ENCODE measurements at regions not wholly inside any gene's neighbourhood (a gene's known extent, or its start where the extent isn't known, plus 50 kb on each side); places are given as distances from the start of the nearest gene placed in this dataset.
"Not testable (repeated sequence)": the region's sequence is repeated elsewhere in the genome, so short reads cannot be mapped to it uniquely, and the experiment has no call there.

GRCh38 chr3:103247459-103247858, 812.6 kb downstream of the ZPLD1 start:
- Mint-ChIP-seq H3K36me3 (ENCODE audit: insufficient read depth, unreplicated experiment) (no peaks in the 10 kb centered on the region), H3K4me1 (ENCODE audit: low read depth, unreplicated experiment) (no peaks in the 10 kb centered on the region), H3K4me3 (ENCODE audit: unreplicated experiment) (no peak overlapping the region), H3K27me3 (ENCODE audit: insufficient read depth, unreplicated experiment) (peaks cover 3% of the 10 kb centered on the region), H3K27ac (ENCODE audit: unreplicated experiment) (no peak overlapping the region), H3K9me3 (ENCODE audit: unreplicated experiment) (no peaks in the 10 kb centered on the region)
- Histone ChIP-seq H3K36me3 (ENCODE audit: control insufficient read depth, insufficient read depth, low read length) (no peaks in the 10 kb centered on the region), H3K9me3 (no peaks in the 10 kb centered on the region), H3K4me1 (no peaks in the 10 kb centered on the region), H3K27me3 (replicated peaks; ENCODE audit: control insufficient read depth, insufficient read depth, low read length) (no peaks in the 10 kb centered on the region), H3K4me3 (ENCODE audit: low read depth, low read length) (no peak overlapping the region)
- intact Hi-C loops (cut with micrococcal nuclease; ENCODE audit: unreplicated experiment) = no loop called here
- BruUV-seq (replicated peaks) = no TSS peak
- CTCF ChIA-PET = no interaction called here
- POLR2A ChIA-PET = no interaction called here
- no peak for TF ChIP-seq CTCF (IDR thresholded peaks at IDR 0.05; ENCODE audit: insufficient read depth in 1 of 2, low read depth in 1 of 2, low read length in 1 of 2, severe bottlenecking in 1 of 2, unreplicated experiment in 1 of 2)
- DNase-seq = no peak

- H3K4me1 Mint-ChIP-seq (ENCODE audit: low read depth, unreplicated experiment); H3K36me3 ChIP-seq (ENCODE audit: control insufficient read depth, insufficient read depth, low read length); BruUV-seq (replicated peaks); H3K36me3 Mint-ChIP-seq (ENCODE audit: insufficient read depth, unreplicated experiment); H3K9me3 ChIP-seq; H3K9me3 Mint-ChIP-seq (ENCODE audit: unreplicated experiment); intact Hi-C loops (cut with micrococcal nuclease; ENCODE audit: unreplicated experiment); CTCF ChIA-PET; H3K27me3 ChIP-seq (replicated peaks; ENCODE audit: control insufficient read depth, insufficient read depth, low read length); POLR2A ChIA-PET; H3K27ac Mint-ChIP-seq (ENCODE audit: unreplicated experiment); H3K4me3 Mint-ChIP-seq (ENCODE audit: unreplicated experiment); H3K4me1 ChIP-seq; DNase-seq; H3K4me3 ChIP-seq (ENCODE audit: low read depth, low read length); H3K27me3 Mint-ChIP-seq (ENCODE audit: insufficient read depth, unreplicated experiment): not testable (repeated sequence)
Observed at GRCh38 chr3:103254827-103255226, 820.0 kb downstream of the ZPLD1 start.

- H3K27ac Mint-ChIP-seq (ENCODE audit: unreplicated experiment) = no peak overlapping the region
- no peaks in the 10 kb centered on the region for H3K27me3 Mint-ChIP-seq (ENCODE audit: insufficient read depth, unreplicated experiment)
- Histone ChIP-seq H3K27me3 (replicated peaks; ENCODE audit: control insufficient read depth, insufficient read depth, low read length) (no peaks in the 10 kb centered on the region), H3K4me1 (no peaks in the 10 kb centered on the region), H3K9me3 (no peaks in the 10 kb centered on the region), H3K4me3 (ENCODE audit: low read depth, low read length) (no peak overlapping the region), H3K36me3 (ENCODE audit: control insufficient read depth, insufficient read depth, low read length) (no peaks in the 10 kb centered on the region)
- no peak overlapping the region for H3K4me3 Mint-ChIP-seq (ENCODE audit: unreplicated experiment)
- ChIA-PET POLR2A (no interaction called here), CTCF (no interaction called here)
- no peaks in the 10 kb centered on the region for H3K36me3 Mint-ChIP-seq (ENCODE audit: insufficient read depth, unreplicated experiment)
- DNase-seq = no peak
- H3K4me1 Mint-ChIP-seq (ENCODE audit: low read depth, unreplicated experiment) = no peaks in the 10 kb centered on the region
- no TSS peak for BruUV-seq (replicated peaks)
- peaks cover 28% of the 10 kb centered on the region for H3K9me3 Mint-ChIP-seq (ENCODE audit: unreplicated experiment)
- no peak for TF ChIP-seq CTCF (IDR thresholded peaks at IDR 0.05; ENCODE audit: insufficient read depth in 1 of 2, low read depth in 1 of 2, low read length in 1 of 2, severe bottlenecking in 1 of 2, unreplicated experiment in 1 of 2)
- intact Hi-C loops (cut with micrococcal nuclease; ENCODE audit: unreplicated experiment) = no loop called here
Observed at GRCh38 chr3:103269287-103269686, 834.5 kb downstream of the ZPLD1 start.

- Mint-ChIP-seq H3K4me1 (ENCODE audit: low read depth, unreplicated experiment) (no peaks in the 10 kb centered on the region), H3K4me3 (ENCODE audit: unreplicated experiment) (no peak overlapping the region), H3K27ac (ENCODE audit: unreplicated experiment) (no peak overlapping the region), H3K36me3 (ENCODE audit: insufficient read depth, unreplicated experiment) (no peaks in the 10 kb centered on the region), H3K27me3 (ENCODE audit: insufficient read depth, unreplicated experiment) (no peaks in the 10 kb centered on the region), H3K9me3 (ENCODE audit: unreplicated experiment) (peaks cover 28% of the 10 kb centered on the region)
- no peaks in the 10 kb centered on the region for H3K4me1 ChIP-seq
- H3K4me3 ChIP-seq (ENCODE audit: low read depth, low read length) = no peak overlapping the region
- H3K9me3 ChIP-seq = no peaks in the 10 kb centered on the region
- intact Hi-C loops (cut with micrococcal nuclease; ENCODE audit: unreplicated experiment) = no loop called here
- DNase-seq = no peak
- no peaks in the 10 kb centered on the region for H3K36me3 ChIP-seq (ENCODE audit: control insufficient read depth, insufficient read depth, low read length)
- H3K27me3 ChIP-seq (replicated peaks; ENCODE audit: control insufficient read depth, insufficient read depth, low read length) = no peaks in the 10 kb centered on the region
- no TSS peak for BruUV-seq (replicated peaks)
- ChIA-PET POLR2A (no interaction called here), CTCF (no interaction called here)
- no peak for TF ChIP-seq CTCF (IDR thresholded peaks at IDR 0.05; ENCODE audit: insufficient read depth in 1 of 2, low read depth in 1 of 2, low read length in 1 of 2, severe bottlenecking in 1 of 2, unreplicated experiment in 1 of 2)
Observed at GRCh38 chr3:103271575-103271974, 836.8 kb downstream of the ZPLD1 start.

Measured in Caco-2 (cell line).